Thyroid gland (tissue), 4 donors: ENCODE measurements at regions not wholly inside any gene's neighbourhood (a gene's known extent, or its start where the extent isn't known, plus 50 kb on each side); places are given as distances from the start of the nearest gene placed in this dataset.

ENCODE experiments used
- POLR2A ChIP-seq, 2 donors: fragments of 450-650 bp; IDR thresholded peaks; one replicate each; pipeline ENCODE4 v1.6.1; 2017; ENCODE audit warnings: antibody characterized with exemption in 2 of 2, mild to moderate bottlenecking in 2 of 2, moderate library complexity in 1 of 2
- TF ChIP-seq, protein P1 (sequence below), 6 experiments: fragments of 200-600 bp in 3 of 6; fragments of 450-650 bp in 3 of 6; sonication (generic) in 3 of 6; IDR thresholded peaks; one replicate each; pipeline ENCODE4 v1.5.1; 2016 to 2019; ENCODE audit warnings: antibody characterized with exemption in 6 of 6, mild to moderate bottlenecking in 2 of 6, inconsistent platforms in 1 of 6, moderate library complexity in 1 of 6

- TF ChIP-seq, protein P1, sequence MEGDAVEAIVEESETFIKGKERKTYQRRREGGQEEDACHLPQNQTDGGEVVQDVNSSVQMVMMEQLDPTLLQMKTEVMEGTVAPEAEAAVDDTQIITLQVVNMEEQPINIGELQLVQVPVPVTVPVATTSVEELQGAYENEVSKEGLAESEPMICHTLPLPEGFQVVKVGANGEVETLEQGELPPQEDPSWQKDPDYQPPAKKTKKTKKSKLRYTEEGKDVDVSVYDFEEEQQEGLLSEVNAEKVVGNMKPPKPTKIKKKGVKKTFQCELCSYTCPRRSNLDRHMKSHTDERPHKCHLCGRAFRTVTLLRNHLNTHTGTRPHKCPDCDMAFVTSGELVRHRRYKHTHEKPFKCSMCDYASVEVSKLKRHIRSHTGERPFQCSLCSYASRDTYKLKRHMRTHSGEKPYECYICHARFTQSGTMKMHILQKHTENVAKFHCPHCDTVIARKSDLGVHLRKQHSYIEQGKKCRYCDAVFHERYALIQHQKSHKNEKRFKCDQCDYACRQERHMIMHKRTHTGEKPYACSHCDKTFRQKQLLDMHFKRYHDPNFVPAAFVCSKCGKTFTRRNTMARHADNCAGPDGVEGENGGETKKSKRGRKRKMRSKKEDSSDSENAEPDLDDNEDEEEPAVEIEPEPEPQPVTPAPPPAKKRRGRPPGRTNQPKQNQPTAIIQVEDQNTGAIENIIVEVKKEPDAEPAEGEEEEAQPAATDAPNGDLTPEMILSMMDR (IDR thresholded peaks at IDR 0.05): no peak
- no peak for TF ChIP-seq POLR2A (IDR thresholded peaks at IDR 0.05)
Measured at GRCh38 chr4:170716868-170717267, 627.1 kb upstream of the AADAT start.
